GM19240 (cell line): ENCODE measurements at regions not wholly inside any gene's neighbourhood (a gene's known extent, or its start where the extent isn't known, plus 50 kb on each side); places are given as distances from the start of the nearest gene placed in this dataset.
"Not testable (repeated sequence)": the region's sequence is repeated elsewhere in the genome, so short reads cannot be mapped to it uniquely, and the experiment has no call there.

Source experiments
- DNase-seq: peaks from one replicate; pipeline ENCODE4 v3.0.0; 2011; ENCODE audit warnings: low spot score; ENCODE audit not compliant: insufficient read length

DNA sequence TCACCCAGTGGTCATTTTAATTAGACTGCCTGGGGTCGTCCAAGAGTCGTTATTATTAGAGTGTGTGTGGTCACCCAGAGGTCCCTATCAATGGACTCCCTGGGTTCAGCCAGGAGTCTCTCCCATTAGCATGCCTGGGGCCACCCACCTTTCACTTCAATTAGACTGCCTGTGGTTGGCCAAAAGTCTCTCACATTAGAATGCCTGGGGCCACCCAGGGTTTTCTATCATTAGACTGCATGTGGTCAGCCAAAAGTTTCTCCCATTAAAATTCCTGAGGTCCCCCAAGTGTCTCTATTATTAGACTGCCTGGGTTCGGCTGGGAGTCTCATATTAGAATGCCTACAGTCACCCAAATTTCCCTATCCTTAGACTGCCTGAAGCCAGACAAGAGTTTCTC lies 1472.6 kb downstream of the UQCRFS1 start:
- no peak for DNase-seq

GRCh38 chr19:27738569-27739193 lies 1474.3 kb downstream of the UQCRFS1 start:
- DNase-seq: no peak

DNA sequence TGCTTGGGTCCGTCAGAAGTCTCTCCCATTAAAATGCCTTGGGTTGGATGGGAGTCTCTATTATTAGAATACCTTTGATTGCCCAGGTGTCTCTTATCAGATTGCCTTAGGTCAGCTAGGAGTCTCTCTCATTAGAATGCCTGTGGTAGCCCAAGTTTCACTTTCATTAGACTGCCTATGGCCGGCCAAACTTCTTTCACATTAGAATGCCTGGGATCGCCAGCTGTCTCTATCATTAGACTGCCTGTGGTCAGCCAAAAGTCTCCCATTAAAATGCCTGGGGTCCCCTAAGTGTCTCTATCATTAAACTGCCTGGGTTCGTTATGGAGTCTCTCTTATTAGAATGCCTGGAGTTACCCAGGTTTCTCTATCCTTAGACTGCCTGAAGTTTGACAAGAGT lies 1476.7 kb downstream of the UQCRFS1 start:
- no peak for DNase-seq

DNA sequence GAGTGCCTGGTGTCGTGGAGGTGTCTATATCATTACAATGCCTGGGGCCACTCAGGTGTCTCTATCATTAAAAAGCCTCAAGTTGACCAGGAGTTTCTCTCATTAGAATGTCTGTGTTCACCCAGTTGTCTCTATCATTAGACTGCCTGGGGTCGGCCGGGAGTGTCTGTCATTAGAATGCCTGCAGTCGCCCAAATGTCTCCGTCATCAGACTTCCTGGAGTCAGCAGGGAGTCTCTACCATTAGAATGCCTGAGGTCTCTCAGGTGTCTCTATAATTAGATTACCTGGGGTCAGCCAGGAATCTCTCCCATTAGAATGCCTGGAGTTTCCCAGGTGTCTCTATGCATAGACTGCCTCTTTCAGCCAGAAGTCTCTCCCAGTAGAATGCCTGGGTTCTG lies 1477.6 kb downstream of the UQCRFS1 start:
- no peak for DNase-seq

DNA sequence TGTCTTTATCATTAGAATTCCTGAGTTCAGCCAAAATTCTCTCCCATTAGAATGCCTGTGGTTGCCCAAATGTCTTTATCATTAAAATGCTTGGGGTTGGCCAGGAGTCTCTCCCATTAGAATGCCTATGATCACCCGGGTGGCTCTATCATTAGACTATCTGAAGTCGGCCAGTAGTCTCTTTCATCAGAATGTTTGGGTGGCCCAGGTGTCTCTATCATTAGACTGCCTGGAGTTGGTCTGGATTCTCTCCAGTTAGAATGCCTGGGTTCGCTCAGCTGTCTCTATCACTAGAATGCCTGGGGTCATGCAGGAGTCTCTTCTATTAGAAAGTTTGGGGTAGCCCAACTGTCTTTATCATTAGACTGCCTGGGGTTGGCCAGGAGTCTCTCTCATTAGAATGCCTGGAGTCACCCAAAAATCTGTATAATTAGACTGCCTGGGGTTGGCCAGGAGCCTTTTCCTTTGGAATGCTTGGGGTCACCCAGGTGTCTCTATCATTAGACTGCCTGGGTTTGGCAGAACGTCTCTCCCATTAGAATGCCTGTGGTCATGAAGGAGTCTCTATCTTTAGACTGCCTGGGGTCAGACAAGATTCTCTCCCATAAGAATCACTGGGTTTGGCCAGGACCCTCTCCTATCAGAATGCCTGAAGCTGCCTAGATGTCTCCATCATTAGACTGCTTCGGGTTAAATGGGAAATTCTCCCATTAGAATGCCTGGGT lies 1478.3 kb downstream of the UQCRFS1 start:
- DNase-seq: no peak

DNA sequence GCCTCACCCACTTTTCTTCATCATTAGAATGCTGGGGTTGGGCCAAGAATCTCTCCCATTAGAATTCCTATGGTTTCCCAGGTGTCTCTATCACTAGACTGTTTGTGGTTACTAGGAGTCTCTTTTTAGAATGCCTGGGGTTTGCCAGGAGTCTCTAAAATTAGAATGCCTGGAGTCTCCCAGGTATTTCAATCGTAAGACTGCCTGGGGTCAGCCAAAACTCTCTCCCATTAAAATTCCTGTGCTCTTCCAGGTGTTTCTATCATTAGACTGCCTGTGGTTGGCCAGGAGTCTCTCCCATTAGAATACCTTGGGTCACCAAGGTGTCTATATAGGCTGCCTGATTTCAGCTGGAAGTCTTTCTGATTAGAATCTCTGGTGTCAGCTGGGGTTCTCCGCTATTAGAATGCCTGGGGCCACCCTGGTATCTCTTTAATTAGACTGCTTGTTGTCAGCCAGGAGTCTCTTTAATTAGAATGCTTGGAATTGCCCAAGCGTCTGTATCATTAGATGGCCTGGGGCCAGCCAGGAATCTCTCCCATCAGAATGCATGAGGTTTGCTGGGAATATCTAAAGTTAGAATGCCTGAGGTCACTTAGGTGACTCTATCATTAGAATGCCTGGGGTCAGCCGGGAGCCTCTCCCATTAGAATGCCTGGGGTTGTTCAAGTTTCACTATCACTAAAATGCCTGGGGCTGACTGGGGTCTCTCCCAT lies 1479.2 kb downstream of the UQCRFS1 start:
- no peak for DNase-seq

DNA sequence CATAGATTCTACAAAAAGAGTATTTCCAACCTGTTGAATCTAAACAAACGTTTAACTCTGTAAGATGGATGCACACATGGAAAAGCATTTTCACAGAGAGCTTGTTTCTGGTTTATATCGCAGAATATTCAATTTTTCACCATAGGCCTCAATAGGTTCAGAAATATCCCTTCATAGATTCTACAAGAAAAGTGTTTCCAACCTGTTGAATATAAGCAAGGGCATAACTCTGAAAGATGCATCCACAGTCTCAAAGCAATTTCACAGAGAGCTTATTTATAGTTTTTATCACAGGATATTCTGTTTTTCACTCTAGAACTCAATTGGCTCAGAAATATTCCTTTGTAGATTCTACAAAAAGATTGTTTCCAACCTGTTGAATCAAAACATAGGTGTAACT lies 1483.6 kb downstream of the UQCRFS1 start:
- no peak for DNase-seq

- no peak for DNase-seq
Observed at GRCh38 chr19:27722625-27723024, 1490.3 kb downstream of the UQCRFS1 start.

DNA sequence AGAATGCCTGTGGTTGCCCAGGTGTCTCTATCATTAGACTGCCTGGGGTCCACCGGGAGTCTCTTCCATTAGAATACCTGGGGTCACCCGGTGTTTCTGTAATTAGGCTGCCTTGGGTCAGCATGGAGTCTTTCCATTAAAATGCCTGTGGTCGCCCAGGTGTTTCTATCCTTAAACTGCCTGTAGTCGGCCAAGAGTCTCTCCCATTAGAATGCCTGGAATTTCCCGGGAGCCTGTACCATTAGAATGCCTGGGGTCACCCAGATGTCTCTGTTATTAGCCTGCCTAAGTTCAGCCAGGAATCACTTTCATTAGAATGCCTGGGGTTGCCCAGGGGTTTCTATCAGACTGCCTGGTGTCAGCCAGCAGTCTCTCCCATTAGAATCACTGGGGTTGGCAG lies 1492.8 kb downstream of the UQCRFS1 start:
- DNase-seq: no peak

DNA sequence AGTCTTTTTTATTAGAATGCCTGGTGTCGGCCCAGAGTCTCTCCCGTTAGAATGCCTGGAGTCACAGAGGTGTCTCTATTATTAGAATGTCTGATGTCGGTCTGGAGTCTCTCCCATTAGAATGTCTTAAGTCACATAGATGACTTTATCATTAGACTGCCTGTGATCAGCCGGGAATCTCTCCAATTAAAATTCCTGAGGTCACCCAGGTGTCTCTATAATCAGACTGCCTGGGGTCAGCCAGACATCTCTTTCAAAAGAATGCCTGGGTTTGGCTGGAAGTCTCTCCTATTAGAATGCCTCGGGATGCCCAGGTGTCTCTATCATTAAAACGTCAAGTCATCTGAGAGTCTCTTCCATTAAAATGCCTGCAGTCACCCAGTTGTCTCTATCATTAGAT lies 1493.9 kb downstream of the UQCRFS1 start:
- no peak for DNase-seq

DNA sequence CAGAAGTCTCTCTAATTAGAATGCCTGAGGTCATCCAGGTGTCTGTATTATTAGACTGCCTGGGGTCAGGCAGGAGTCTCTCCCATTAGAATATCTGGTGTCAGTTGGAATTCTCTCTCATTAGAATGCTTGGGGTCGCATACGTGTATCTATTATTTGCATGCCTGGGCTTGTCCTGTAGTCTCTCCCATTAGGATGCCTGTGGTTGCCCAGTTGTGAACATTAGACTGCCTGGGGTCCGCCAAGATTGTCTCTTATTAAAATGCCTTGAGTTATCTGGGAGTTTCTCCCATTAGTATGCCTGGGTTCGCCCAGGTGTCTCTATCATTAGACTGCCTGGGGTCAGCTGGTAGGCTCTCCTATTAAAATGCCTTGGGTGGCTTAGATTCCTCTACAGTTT lies 1494.7 kb downstream of the UQCRFS1 start:
- no peak for DNase-seq

GRCh38 chr19:27717825-27718224 lies 1495.1 kb downstream of the UQCRFS1 start:
- no peak for DNase-seq

DNA sequence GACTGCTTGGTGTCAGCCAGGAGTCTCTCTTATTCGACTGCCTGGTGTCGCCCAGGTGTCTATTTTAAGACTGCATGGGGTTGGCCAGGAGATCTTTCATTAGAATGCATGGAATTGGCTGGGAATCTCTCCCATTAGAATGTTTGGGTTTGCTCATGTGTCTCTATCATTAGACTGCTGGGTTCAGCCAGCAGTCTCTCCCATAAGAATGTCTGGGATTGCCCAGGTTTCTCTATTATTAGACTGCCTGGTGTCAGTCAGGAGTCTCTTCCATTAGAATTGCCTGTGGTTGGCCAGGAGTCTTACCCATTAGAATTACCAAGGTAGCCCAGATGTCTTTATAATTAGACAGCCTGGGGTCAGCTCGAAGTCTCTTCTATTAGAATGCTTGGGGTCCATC lies 1496.0 kb downstream of the UQCRFS1 start:
- no peak for DNase-seq

- DNase-seq: no peak
Observed at GRCh38 chr19:27714857-27715256, 1498.1 kb downstream of the UQCRFS1 start.

DNA sequence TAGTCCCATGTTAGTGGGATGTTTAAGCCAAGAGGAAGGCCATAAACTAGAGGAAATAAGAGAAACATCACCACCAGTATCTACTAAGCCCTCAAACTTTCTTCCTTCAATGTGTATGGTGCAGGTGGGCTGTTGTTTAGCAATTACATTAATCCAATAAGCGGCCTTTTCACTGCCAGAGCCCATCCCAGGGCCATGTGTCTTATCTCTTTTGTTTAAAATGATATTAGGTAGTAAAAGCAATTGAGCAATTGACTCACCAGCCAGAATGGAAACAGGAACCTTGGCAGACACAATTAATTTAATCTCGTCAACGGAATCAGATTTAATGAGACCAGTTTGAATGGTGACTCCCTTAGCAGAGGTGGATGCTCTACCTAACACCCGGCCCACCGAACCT lies 1503.5 kb downstream of the UQCRFS1 start:
- DNase-seq: no peak

DNA sequence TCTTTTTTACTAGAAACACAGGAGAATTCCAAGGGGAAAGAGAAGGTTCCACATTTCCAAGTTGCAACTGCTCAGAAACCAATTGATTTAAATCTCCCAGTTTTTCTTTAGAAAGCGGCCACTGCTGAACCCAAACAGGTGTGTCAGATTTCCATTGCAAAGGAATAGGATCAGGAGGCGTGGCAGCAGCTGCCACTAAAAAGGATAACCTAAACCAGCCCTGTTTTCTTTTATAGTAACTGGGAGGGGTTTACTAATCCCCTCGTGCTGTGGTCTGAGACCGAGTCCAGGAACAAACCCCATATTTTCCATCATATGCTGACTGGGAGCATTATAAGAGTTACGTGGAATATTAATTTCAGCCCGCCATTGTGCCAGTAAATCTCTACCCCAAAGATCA lies 1504.0 kb downstream of the UQCRFS1 start:
- not testable (repeated sequence) for DNase-seq

- not testable (repeated sequence) for DNase-seq
Observed at GRCh38 chr19:27707026-27707425, 1505.9 kb downstream of the UQCRFS1 start.

DNA sequence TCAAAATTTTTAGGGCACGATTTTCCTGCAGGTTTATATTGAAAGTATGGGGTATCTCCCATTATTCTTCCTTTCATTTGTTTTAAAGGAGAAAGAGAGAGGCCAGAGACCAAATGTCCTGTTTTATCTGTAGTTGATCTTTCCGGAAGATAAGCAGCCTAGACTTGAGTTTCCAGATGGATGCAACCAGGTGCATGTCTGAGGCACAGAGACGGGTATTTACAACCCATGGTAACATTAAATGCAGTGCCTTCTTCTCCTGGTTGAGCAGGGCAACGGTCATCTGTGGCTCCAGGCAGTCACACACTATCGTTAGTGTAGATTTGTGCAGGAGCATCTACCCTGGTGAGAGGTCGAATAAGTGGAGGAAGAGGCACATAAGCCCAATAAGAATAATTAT lies 1507.1 kb downstream of the UQCRFS1 start:
- no peak for DNase-seq

- DNase-seq: no peak
Observed at GRCh38 chr19:27694361-27695055, 1518.4 kb downstream of the UQCRFS1 start.

DNA sequence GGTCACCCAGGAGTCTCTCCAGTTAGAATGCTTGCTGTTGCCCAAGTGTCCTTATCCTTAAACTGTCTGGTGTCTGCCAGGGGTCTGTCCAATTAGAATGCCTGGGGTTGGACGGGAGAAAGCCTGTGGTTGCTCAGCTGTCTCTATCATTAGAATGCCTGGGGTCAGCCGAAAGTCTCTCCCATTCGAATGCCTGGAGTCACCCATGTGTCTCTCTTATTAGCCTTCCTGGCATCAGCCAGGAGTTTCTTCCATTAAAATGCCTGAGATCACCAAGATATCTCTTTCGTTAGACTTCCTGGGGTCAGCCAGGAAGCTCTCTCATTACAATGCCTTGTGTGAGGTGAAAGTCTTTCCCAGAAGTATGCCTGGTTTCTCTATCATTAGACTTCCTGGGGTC lies 1521.0 kb downstream of the UQCRFS1 start:
- DNase-seq: no peak

DNA sequence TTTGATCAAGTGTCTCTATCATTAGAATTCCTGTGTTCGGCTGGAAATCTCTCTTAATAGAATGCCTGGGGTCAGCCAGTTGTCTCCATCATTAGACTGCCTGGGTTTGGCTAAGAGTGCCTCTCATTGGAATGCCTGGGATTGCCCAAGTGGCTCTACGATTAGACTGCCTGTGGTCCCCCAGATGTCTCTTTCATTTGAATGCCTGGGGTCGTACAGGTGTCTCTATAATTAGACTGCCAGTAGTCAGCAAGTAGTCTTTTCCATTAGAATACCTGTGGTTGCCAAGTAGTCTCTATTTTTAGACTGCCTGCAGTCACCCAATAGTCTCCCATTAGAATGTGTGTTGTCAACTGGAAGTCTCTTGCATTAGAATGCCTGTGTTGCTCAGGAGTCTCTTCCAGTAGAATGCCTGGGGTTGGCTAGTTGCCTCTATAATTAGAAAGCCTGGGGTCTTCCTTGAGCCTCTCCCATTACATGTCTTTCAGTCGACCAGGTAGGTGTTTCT lies 1523.2 kb downstream of the UQCRFS1 start:
- DNase-seq: no peak

DNA sequence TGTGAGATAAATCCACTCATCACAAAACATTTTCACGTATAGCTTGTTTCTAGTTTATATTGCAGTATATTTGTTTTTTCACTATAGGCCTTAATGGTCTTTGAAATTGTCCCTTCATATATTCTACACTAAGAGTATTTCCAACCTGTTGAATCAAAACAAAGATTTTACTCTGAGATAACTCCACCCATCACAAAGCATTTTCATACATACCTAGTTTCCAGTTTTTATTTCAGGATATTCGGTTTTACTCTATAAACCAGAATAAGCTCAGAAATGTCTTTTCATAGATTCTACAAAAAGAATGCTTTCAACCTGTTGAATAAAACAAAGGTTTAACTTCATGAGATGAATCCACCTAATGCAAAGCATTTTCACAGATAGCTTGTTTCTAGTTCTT lies 1528.7 kb downstream of the UQCRFS1 start:
- no peak for DNase-seq
